ENCODE measurements at regions not wholly inside any gene's neighbourhood (a gene's known extent, or its start where the extent isn't known, plus 50 kb on each side); places are given as distances from the start of the nearest gene placed in this dataset.

DNA sequence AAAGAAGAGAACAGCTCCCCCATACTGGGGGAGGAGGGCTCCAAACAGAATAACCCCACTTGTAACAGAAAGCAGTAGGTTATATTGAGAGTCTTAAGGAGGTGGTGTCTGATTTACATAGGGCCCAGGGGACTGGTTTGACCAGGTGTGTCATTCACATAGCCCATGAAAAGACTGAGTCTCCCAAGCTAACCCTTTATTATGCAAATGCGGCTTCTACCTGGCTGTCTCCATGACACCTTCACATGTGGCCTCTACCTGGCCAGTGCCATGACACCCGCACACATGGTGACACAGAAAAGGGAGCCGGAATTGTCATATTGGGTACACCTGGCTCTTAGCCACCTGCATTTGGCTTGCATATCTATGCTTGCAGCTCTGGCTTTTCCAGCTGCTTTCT lies 1057.2 kb upstream of the PIK3C3 start:
- Histone ChIP-seq H3K27me3 (no peaks in the 10 kb centered on the region), H3K9me3 (peaks cover 8% of the 10 kb centered on the region), H3K36me3 (no peaks in the 10 kb centered on the region), H4K20me1 (no peaks in the 10 kb centered on the region), H3K4me3 (no peak overlapping the region), H3K27ac (no peak overlapping the region), H3K9ac (no peak overlapping the region), H3K4me1 (no peaks in the 10 kb centered on the region), H3K4me2 (no peak overlapping the region)
- no peak for TF ChIP-seq Cebpa-rat (IDR thresholded peaks at IDR 0.05)

DNA sequence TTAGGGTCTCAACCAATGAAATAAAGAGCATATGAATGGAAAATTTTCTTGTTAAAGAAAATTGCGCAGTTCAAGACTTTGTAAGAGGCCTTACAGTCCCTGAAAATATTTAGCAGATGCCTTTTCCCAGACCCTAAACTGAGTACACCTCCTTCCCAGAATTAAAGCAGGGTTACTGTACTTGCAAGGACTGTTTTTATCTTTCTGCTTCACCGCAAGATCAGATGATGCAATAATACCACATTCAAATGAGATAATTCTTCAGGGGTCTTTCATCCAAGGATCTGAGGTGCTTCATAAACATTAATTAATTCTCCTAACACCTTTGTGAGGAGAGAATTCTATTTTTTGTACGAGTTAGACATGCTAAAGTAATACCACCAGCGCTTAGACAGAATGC lies 1071.8 kb upstream of the PIK3C3 start:
- Histone ChIP-seq H3K4me3 (no peak overlapping the region), H3K27ac (no peak overlapping the region), H3K27me3 (no peaks in the 10 kb centered on the region), H3K9ac (no peak overlapping the region), H4K20me1 (no peaks in the 10 kb centered on the region), H3K36me3 (no peaks in the 10 kb centered on the region), H3K9me3 (no peaks in the 10 kb centered on the region), H3K4me1 (peaks cover 9% of the 10 kb centered on the region; the same call in 1 of the 2 replicates), H3K4me2 (no peak overlapping the region)
- TF ChIP-seq Cebpa-rat (IDR thresholded peaks at IDR 0.05), result no peak

DNA sequence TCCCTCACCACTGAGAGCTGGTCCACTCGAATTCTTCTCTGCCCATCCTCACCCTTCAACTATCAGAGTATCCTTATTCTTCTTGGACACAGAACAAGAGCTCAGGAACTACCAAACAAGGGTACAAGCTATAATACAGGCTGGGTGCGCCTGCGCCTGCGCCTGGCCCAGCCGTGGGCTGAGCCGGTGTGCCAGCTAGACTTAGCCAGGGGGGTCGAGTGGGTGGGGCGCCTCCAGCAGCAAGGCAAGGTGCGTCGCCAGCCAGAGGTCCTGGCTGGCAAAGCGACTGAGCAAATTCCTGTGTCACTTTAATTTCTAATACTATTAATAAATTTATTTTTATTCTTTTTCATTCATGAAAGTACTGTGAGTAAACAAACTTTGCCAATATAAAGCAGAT lies 1072.6 kb upstream of the PIK3C3 start:
- no peak overlapping the region for H3K4me3 ChIP-seq
- no peaks in the 10 kb centered on the region for H3K9me3 ChIP-seq
- no peak overlapping the region for H3K27ac ChIP-seq
- TF ChIP-seq Cebpa-rat (IDR thresholded peaks at IDR 0.05), result no peak
- no peaks in the 10 kb centered on the region for H3K36me3 ChIP-seq
- H3K4me1 ChIP-seq, result peaks cover 3% of the 10 kb centered on the region; the same call in 1 of the 2 replicates
- no peaks in the 10 kb centered on the region for H4K20me1 ChIP-seq
- H3K9ac ChIP-seq, result no peak overlapping the region
- H3K27me3 ChIP-seq, result no peaks in the 10 kb centered on the region
- H3K4me2 ChIP-seq, result no peak overlapping the region

GRCh38 chr18:40878371-40878770 lies 1076.7 kb upstream of the PIK3C3 start:
- H3K4me1 ChIP-seq, result no peaks in the 10 kb centered on the region
- no peak overlapping the region for H3K4me2 ChIP-seq
- H3K27me3 ChIP-seq, result no peaks in the 10 kb centered on the region
- no peak overlapping the region for H3K9ac ChIP-seq
- TF ChIP-seq Cebpa-rat (IDR thresholded peaks at IDR 0.05), result no peak
- H4K20me1 ChIP-seq, result no peaks in the 10 kb centered on the region
- no peaks in the 10 kb centered on the region for H3K36me3 ChIP-seq
- no peaks in the 10 kb centered on the region for H3K9me3 ChIP-seq
- no peak overlapping the region for H3K27ac ChIP-seq
- no peak overlapping the region for H3K4me3 ChIP-seq

DNA sequence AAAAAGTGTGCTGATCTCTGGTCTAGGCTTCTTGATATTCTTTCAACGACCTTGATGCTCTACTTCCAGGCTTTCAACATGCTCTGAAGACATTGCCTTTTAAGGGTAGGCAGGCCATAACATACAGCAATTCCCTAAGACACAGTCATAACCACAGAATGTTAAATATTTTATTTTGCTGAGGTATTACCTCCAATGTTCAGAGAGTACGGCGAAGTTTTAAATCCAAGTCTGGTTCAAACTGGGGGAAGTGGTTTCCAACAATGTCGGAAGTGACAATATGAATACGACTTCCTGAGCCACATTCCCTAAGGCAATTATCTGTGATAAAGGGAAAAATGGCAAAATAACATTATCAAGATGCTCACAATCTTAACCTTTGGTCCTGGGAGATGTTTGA lies 1077.9 kb upstream of the PIK3C3 start:
- H3K4me2 ChIP-seq, result no peak overlapping the region
- no peaks in the 10 kb centered on the region for H3K27me3 ChIP-seq
- H3K4me3 ChIP-seq, result no peak overlapping the region
- H3K27ac ChIP-seq, result no peak overlapping the region
- H4K20me1 ChIP-seq, result no peaks in the 10 kb centered on the region
- no peaks in the 10 kb centered on the region for H3K9me3 ChIP-seq
- H3K4me1 ChIP-seq, result no peaks in the 10 kb centered on the region
- TF ChIP-seq Cebpa-rat (IDR thresholded peaks at IDR 0.05), result no peak
- H3K36me3 ChIP-seq, result no peaks in the 10 kb centered on the region
- H3K9ac ChIP-seq, result no peak overlapping the region

GRCh38 chr18:40875101-40875615 lies 1079.9 kb upstream of the PIK3C3 start:
- no peak overlapping the region for H3K4me3 ChIP-seq
- H3K9ac ChIP-seq, result no peak overlapping the region
- no peak overlapping the region for H3K4me2 ChIP-seq
- TF ChIP-seq Cebpa-rat (IDR thresholded peaks at IDR 0.05), result no peak
- H3K27me3 ChIP-seq, result no peaks in the 10 kb centered on the region
- no peak overlapping the region for H3K27ac ChIP-seq
- no peaks in the 10 kb centered on the region for H3K4me1 ChIP-seq
- H3K9me3 ChIP-seq, result no peaks in the 10 kb centered on the region
- H4K20me1 ChIP-seq, result no peaks in the 10 kb centered on the region
- no peaks in the 10 kb centered on the region for H3K36me3 ChIP-seq

DNA sequence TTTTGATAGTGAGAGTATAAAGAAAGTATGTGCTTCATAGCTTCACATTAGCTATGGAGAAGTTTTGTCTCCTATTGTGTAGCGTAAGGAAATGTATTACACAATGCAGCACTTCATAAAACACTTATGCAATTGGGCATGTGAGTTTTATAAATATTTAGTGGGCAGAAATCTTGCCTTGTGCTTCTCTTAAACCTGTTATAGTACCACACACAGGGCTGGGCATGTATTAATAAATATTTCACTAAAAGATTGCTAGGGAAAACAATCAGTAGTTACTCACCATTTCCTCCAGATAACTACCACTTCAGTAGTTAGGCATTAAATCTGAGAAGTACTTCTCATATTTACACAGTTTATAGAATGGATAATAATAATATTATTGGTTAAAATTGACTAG lies 1080.8 kb upstream of the PIK3C3 start:
- Histone ChIP-seq H3K4me1 (no peaks in the 10 kb centered on the region), H3K4me2 (no peak overlapping the region)
- no peak for TF ChIP-seq Cebpa-rat (IDR thresholded peaks at IDR 0.05)

GRCh38 chr18:40868110-40868858 lies 1086.8 kb upstream of the PIK3C3 start:
- Histone ChIP-seq H3K4me3 (no peak overlapping the region), H3K9me3 (no peaks in the 10 kb centered on the region), H3K36me3 (no peaks in the 10 kb centered on the region), H3K4me2 (no peak overlapping the region), H3K27me3 (no peaks in the 10 kb centered on the region), H3K27ac (no peak overlapping the region), H3K4me1 (peaks cover 15% of the 10 kb centered on the region), H3K9ac (no peak overlapping the region), H4K20me1 (no peaks in the 10 kb centered on the region)
- TF ChIP-seq Cebpa-rat (IDR thresholded peaks at IDR 0.05), result no peak

More for the DNA sequence above, 1080.8 kb upstream of the PIK3C3 start:
- Histone ChIP-seq H3K36me3 (no peaks in the 10 kb centered on the region), H3K9me3 (no peaks in the 10 kb centered on the region), H3K9ac (no peak overlapping the region), H4K20me1 (no peaks in the 10 kb centered on the region), H3K27me3 (no peaks in the 10 kb centered on the region), H3K27ac (no peak overlapping the region), H3K4me3 (no peak overlapping the region)

- Histone ChIP-seq H3K4me2 (0 out of 2 replicates have a peak overlapping the region, but pooled peaks have one; percentile 2), H3K4me1 (peaks cover 15% of the 10 kb centered on the region), H3K4me3 (no peak overlapping the region), H3K36me3 (no peaks in the 10 kb centered on the region), H3K27ac (no peak overlapping the region), H3K9me3 (no peaks in the 10 kb centered on the region), H4K20me1 (no peaks in the 10 kb centered on the region), H3K9ac (no peak overlapping the region), H3K27me3 (no peaks in the 10 kb centered on the region)
- TF ChIP-seq Cebpa-rat (IDR thresholded peaks at IDR 0.05), result no peak
Measured at GRCh38 chr18:40867459-40867858, 1087.6 kb upstream of the PIK3C3 start.

DNA sequence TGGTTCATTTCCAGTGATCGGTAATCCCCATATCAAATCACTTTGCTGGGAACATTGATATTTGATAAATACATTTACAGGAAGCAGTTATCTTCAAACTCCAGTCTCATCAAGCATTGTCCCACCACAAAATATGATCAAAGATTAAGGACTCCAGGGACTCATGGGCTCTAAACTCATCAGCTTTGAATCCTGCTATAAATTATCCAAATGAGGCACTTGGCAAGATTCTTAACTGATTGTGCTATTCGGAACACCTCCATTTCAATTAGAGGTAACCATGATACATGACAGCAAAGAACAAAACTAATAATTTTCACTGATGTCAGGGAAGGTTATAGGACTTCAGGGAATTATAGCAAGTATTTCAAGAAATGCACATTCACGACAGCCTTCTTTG lies 1088.1 kb upstream of the PIK3C3 start:
- Histone ChIP-seq H3K9ac (no peak overlapping the region), H3K4me1 (peaks cover 15% of the 10 kb centered on the region), H3K4me3 (no peak overlapping the region), H3K27ac (no peak overlapping the region), H3K27me3 (no peaks in the 10 kb centered on the region), H3K4me2 (0 out of 2 replicates have a peak overlapping the region, but pooled peaks have one; percentile 2), H3K9me3 (no peaks in the 10 kb centered on the region), H4K20me1 (no peaks in the 10 kb centered on the region), H3K36me3 (no peaks in the 10 kb centered on the region)
- no peak for TF ChIP-seq Cebpa-rat (IDR thresholded peaks at IDR 0.05)
